GM12878 (cell line): ENCODE measurements at regions not wholly inside any gene's neighbourhood (a gene's known extent, or its start where the extent isn't known, plus 50 kb on each side); places are given as distances from the start of the nearest gene placed in this dataset.

Experiments used
- ATAC-seq: fragments of 200-7000 bp; cut with Tn5 transposase; 3 replicates; pipeline ENCODE4 v1.9.1; 2020; ENCODE audit warnings: mild to moderate bottlenecking, moderate library complexity
- BruUV-seq: library from RNA; stranded (reverse); fragments of 400-500 nt; replicated peaks from 2 replicates; lab custom pipeline; 2021; lab: Mats Ljungman, UMichigan
- CTCF ChIA-PET: fragments of 300-600 bp; sonication (Branson Sonifier 250); formaldehyde crosslinking; extraction: SDS; loops from one replicate; lab custom pipeline; 2021; ENCODE audit warnings: inconsistent platforms; lab: Yijun Ruan, JAX
- POLR2A ChIA-PET: fragments of 350-600 bp; formaldehyde crosslinking; extraction: SDS; loops from one replicate; lab custom pipeline; 2021; ENCODE audit warnings: inconsistent platforms; lab: Charles Lee
- RAD21 ChIA-PET: fragments of 300-600 bp; sonication (Branson Sonifier 250); formaldehyde crosslinking; loops from one replicate; lab custom pipeline; 2023; ENCODE audit warnings: antibody characterized with exemption; ENCODE audit not compliant: unreplicated experiment; lab: Charles Lee
- SMC1A ChIA-PET: fragments of 300-600 bp; sonication (Branson Sonifier 250); formaldehyde crosslinking; loops from one replicate; lab custom pipeline; 2023; ENCODE audit not compliant: unreplicated experiment, uncharacterized antibody; lab: Charles Lee
- DNase-seq: peaks from one replicate; pipeline ENCODE4 v3.0.0-alpha.2; 2011; ENCODE audit warnings: low read depth, low spot score
- FAIRE-seq: peaks from 3 replicates; lab custom pipeline; 2011; peaks lifted over from hg19 to GRCh38; lab: Jason Lieb, UNC
- H2AFZ ChIP-seq: 2 replicates; pipeline ENCODE4 v1.6.0; 2011; ENCODE audit warnings: low read depth, low read length, control low read depth; ENCODE audit not compliant: control insufficient read depth
- H3K27ac ChIP-seq: 2 replicates; pipeline ENCODE4 v1.5.1; 2011; ENCODE audit warnings: control low read depth; ENCODE audit not compliant: control insufficient read depth, insufficient read depth
- H3K27me3 ChIP-seq, 2 experiments: replicated peaks in 1 of 2; 2 replicates each; pipeline versions ENCODE4 v1.6.0 to v1.6.1; 2011; ENCODE audit warnings: low read length in 1 of 2; ENCODE audit not compliant: control insufficient read depth in 2 of 2, insufficient read depth in 2 of 2
- H3K36me3 ChIP-seq, 2 experiments: 2 replicates each; pipeline ENCODE4 v1.5.1; 2011; ENCODE audit warnings: low read length in 1 of 2; ENCODE audit not compliant: control insufficient read depth in 2 of 2, insufficient read depth in 2 of 2
- H3K4me1 ChIP-seq: 2 replicates; pipeline ENCODE4 v1.6.1; 2011; ENCODE audit warnings: mild to moderate bottlenecking, low read length, moderate library complexity, mixed read lengths; ENCODE audit not compliant: control insufficient read depth, insufficient read depth
- H3K4me2 ChIP-seq: 2 replicates; pipeline ENCODE4 v1.6.0; 2011; ENCODE audit warnings: control low read depth; ENCODE audit not compliant: control insufficient read depth, insufficient read depth
- H3K4me3 ChIP-seq: fragments of 200-600 bp; sonication (generic); 2 replicates; pipeline ENCODE4 v1.5.1; 2016
- H3K79me2 ChIP-seq: 2 replicates; pipeline ENCODE4 v1.6.0; 2011; ENCODE audit warnings: low read length; ENCODE audit not compliant: control insufficient read depth, insufficient read depth
- H3K9ac ChIP-seq: 2 replicates; pipeline ENCODE4 v1.8.0; 2011; ENCODE audit warnings: low read length, control low read depth, mixed read lengths; ENCODE audit not compliant: control insufficient read depth, insufficient read depth
- H3K9me3 ChIP-seq: replicated peaks from 3 replicates; pipeline ENCODE4 v1.5.1; 2011; ENCODE audit warnings: mild to moderate bottlenecking, low read length; ENCODE audit not compliant: control insufficient read depth, insufficient read depth
- H4K20me1 ChIP-seq: 2 replicates; pipeline ENCODE4 v1.6.0; 2011; ENCODE audit not compliant: control insufficient read depth, insufficient read depth
- EP300 ChIP-seq, 2 experiments: fragments of 150-350 bp in 1 of 2; IDR thresholded peaks; 2 replicates each; pipeline ENCODE4 v1.6.1; 2011 to 2012; ENCODE audit warnings: low read depth in 2 of 2, low read length in 2 of 2, borderline replicate concordance in 1 of 2, improper control_type of control experiment in 1 of 2, inconsistent platforms in 1 of 2; ENCODE audit not compliant: control insufficient read depth in 1 of 2
- FOS ChIP-seq: IDR thresholded peaks from 3 replicates; pipeline ENCODE4 v1.6.1; 2011; ENCODE audit warnings: borderline replicate concordance; ENCODE audit not compliant: insufficient read length; ENCODE audit errors: extremely low read depth
- FOXK2 ChIP-seq: fragments of 450-650 bp; IDR thresholded peaks from 2 replicates; pipeline ENCODE4 v1.6.1; 2017; ENCODE audit warnings: mild to moderate bottlenecking, moderate library complexity
- HCFC1 ChIP-seq: fragments of 150-350 bp; IDR thresholded peaks from 2 replicates; pipeline ENCODE4 v1.6.1; 2014; ENCODE audit warnings: low read length
- JUND ChIP-seq: IDR thresholded peaks from 2 replicates; pipeline ENCODE4 v1.6.1; 2012; ENCODE audit warnings: low read depth, mild to moderate bottlenecking, low read length, improper control_type of control experiment, moderate library complexity
- MTA3 ChIP-seq: IDR thresholded peaks from 2 replicates; pipeline ENCODE4 v1.6.1; 2012; ENCODE audit warnings: low read length, inconsistent platforms, borderline replicate concordance
- MXI1 ChIP-seq: fragments of 150-350 bp; IDR thresholded peaks from 2 replicates; pipeline ENCODE4 v1.6.1; 2011; ENCODE audit warnings: low read depth, mild to moderate bottlenecking, inconsistent platforms, low read length, improper control_type of control experiment
- RFX5 ChIP-seq: IDR thresholded peaks from 2 replicates; pipeline ENCODE4 v1.6.1; 2011; ENCODE audit warnings: low read depth, low read length, improper control_type of control experiment
- WRNIP1 ChIP-seq: IDR thresholded peaks from 2 replicates; pipeline ENCODE4 v1.6.1; 2011; ENCODE audit warnings: low read depth, low read length, improper control_type of control experiment, borderline replicate concordance
- WGBS: methylation state at CpG from one replicate; pipeline ENCODE4 v1.1.6; 2016; ENCODE audit warnings: low lambda C conversion rate; ENCODE audit not compliant: insufficient replicate concordance, insufficient coverage; ENCODE audit errors: missing lambda C conversion rate; 5-methylcytosine and 5-hydroxymethylcytosine counted together
- in situ Hi-C: fragments of 300-500 bp; cut with MboI; formaldehyde crosslinking; loops from 9 replicates; pipeline ENCODE4 v1.14.3; 2018; ENCODE audit warnings: mixed read lengths
- intact Hi-C: fragments of 100-400 bp; cut with micrococcal nuclease; formaldehyde crosslinking; loops from one replicate; pipeline ENCODE4 v1.14.2; 2022; ENCODE audit not compliant: unreplicated experiment
- TF ChIP-seq, protein P1 (sequence below): fragments of 450-650 bp; IDR thresholded peaks from 2 replicates; pipeline ENCODE4 v1.6.1; 2017; ENCODE audit warnings: mild to moderate bottlenecking, moderate library complexity
- TF ChIP-seq, protein P2 (sequence below): fragments of 450-650 bp; IDR thresholded peaks from 2 replicates; pipeline ENCODE4 v1.6.1; 2017; ENCODE audit warnings: mild to moderate bottlenecking, low read depth, inconsistent platforms; ENCODE audit not compliant: poor library complexity, severe bottlenecking

DNA sequence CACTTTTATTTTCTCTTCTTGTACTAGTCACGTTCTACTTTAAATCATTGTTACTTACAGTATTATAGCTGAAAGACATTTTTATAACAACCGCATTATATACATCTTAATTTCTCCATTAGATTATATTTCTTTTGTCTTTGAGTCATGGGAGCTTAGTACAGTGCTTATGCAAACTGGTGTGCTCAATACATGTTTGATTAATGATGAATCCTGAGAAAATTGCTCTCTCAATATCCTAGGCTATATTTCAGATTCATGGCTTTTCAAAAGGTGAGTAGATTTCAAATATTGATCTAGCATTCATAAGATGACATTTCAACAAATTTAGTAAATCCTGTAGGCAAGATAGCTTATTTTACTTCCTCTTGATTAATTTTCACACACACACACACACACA is 102.2 kb upstream of the FST start:
- POLR2A ChIA-PET, result no interaction called here
- Histone ChIP-seq H3K4me2 (no peak overlapping the region), H3K27me3 (no peaks in the 10 kb centered on the region; a peak in 1 of 4 replicates), H3K27ac (no peak overlapping the region), H3K9ac (no peak overlapping the region), H4K20me1 (no peaks in the 10 kb centered on the region), H3K4me1 (no peaks in the 10 kb centered on the region), H3K79me2 (no peaks in the 10 kb centered on the region), H3K4me3 (no peak overlapping the region), H3K9me3 (no peaks in the 10 kb centered on the region), H3K36me3 (no peaks in the 10 kb centered on the region), H2AFZ (no peak overlapping the region)
- in situ Hi-C loops (no loop called here), intact Hi-C loops (no loop called here)
- ATAC-seq (no peak), FAIRE-seq (no peak), DNase-seq (no peak)
- RAD21 ChIA-PET, result no interaction called here
- SMC1A ChIA-PET, result interaction anchor here (0.6 kb wide), 1 partner anchor 684 kb away, joined by 4 read pairs; no protein-coding TSS in a partner anchor
- CTCF ChIA-PET, result no interaction called here
- no TSS peak for BruUV-seq
- TF ChIP-seq, protein P1, sequence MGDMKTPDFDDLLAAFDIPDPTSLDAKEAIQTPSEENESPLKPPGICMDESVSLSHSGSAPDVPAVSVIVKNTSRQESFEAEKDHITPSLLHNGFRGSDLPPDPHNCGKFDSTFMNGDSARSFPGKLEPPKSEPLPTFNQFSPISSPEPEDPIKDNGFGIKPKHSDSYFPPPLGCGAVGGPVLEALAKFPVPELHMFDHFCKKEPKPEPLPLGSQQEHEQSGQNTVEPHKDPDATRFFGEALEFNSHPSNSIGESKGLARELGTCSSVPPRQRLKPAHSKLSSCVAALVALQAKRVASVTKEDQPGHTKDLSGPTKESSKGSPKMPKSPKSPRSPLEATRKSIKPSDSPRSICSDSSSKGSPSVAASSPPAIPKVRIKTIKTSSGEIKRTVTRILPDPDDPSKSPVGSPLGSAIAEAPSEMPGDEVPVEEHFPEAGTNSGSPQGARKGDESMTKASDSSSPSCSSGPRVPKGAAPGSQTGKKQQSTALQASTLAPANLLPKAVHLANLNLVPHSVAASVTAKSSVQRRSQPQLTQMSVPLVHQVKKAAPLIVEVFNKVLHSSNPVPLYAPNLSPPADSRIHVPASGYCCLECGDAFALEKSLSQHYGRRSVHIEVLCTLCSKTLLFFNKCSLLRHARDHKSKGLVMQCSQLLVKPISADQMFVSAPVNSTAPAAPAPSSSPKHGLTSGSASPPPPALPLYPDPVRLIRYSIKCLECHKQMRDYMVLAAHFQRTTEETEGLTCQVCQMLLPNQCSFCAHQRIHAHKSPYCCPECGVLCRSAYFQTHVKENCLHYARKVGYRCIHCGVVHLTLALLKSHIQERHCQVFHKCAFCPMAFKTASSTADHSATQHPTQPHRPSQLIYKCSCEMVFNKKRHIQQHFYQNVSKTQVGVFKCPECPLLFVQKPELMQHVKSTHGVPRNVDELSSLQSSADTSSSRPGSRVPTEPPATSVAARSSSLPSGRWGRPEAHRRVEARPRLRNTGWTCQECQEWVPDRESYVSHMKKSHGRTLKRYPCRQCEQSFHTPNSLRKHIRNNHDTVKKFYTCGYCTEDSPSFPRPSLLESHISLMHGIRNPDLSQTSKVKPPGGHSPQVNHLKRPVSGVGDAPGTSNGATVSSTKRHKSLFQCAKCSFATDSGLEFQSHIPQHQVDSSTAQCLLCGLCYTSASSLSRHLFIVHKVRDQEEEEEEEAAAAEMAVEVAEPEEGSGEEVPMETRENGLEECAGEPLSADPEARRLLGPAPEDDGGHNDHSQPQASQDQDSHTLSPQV, result no peak
- 32% methylated on average over 2 of the region's 2 CpGs for WGBS

DNA sequence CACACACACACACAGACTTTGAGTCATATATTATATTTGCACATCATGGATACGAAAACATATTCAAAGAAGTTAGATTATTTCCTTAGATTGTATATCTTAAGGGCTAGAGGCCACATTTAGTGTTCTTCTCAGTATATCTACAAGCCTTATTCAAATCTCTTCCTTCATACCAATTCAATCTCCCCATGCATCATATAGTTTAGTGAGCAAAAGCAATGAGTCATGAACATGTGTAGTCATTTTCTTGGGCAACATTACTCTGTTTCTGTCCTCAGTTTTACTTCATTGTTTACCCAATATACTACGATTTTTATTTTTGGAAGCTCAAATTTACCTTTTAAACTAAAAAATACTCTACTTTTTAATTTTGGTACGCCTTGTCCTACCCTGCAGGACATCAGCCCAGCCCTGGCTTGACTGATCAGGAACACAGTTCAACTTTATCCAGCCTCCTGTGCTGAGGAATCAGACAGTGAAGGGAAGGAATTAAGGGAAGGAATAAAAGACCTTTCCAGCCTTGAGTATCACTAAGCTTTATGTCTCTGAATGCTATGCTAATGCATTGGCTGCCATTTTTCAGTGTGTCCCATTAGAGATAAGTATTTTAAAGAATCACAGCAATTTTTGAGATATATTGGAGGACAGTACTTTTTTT is 101.7 kb upstream of the FST start:
- FAIRE-seq, result no peak
- no peak overlapping the region for H3K4me2 ChIP-seq
- no peaks in the 10 kb centered on the region for H3K79me2 ChIP-seq
- H3K36me3 ChIP-seq, result no peaks in the 10 kb centered on the region
- DNase-seq, result no peak
- ChIA-PET RAD21 (no interaction called here), SMC1A (no interaction called here), CTCF (no interaction called here), POLR2A (no interaction called here)
- BruUV-seq, result no TSS peak
- in situ Hi-C loops, result no loop called here
- intact Hi-C loops, result no loop called here
- no peak overlapping the region for H3K9ac ChIP-seq
- no peaks in the 10 kb centered on the region for H3K9me3 ChIP-seq
- H3K4me1 ChIP-seq, result no peaks in the 10 kb centered on the region
- no peaks in the 10 kb centered on the region; a peak in 1 of 4 replicates for H3K27me3 ChIP-seq
- H2AFZ ChIP-seq, result no peak overlapping the region
- no peaks in the 10 kb centered on the region for H4K20me1 ChIP-seq
- ATAC-seq, result no peak
- WGBS, result 4% methylated on average over 3 of the region's 3 CpGs
- H3K27ac ChIP-seq, result no peak overlapping the region
- H3K4me3 ChIP-seq, result no peak overlapping the region
- TF ChIP-seq EP300 (IDR thresholded peaks at IDR 0.05; ENCODE audit: borderline replicate concordance in 1 of 2, control insufficient read depth in 1 of 2, low read depth in 2 of 2, low read length in 2 of 2), result no peak
- TF ChIP-seq, protein P2, sequence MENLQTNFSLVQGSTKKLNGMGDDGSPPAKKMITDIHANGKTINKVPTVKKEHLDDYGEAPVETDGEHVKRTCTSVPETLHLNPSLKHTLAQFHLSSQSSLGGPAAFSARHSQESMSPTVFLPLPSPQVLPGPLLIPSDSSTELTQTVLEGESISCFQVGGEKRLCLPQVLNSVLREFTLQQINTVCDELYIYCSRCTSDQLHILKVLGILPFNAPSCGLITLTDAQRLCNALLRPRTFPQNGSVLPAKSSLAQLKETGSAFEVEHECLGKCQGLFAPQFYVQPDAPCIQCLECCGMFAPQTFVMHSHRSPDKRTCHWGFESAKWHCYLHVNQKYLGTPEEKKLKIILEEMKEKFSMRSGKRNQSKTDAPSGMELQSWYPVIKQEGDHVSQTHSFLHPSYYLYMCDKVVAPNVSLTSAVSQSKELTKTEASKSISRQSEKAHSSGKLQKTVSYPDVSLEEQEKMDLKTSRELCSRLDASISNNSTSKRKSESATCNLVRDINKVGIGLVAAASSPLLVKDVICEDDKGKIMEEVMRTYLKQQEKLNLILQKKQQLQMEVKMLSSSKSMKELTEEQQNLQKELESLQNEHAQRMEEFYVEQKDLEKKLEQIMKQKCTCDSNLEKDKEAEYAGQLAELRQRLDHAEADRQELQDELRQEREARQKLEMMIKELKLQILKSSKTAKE, result no peak
- no peak for TF ChIP-seq FOS
- no peak for TF ChIP-seq WRNIP1
- no peak for TF ChIP-seq RFX5
- TF ChIP-seq MTA3, result no peak
- TF ChIP-seq FOXK2, result no peak
- TF ChIP-seq HCFC1, result no peak
- TF ChIP-seq MXI1, result no peak
- no peak for TF ChIP-seq JUND
